IPS-18a (cell line): ENCODE measurements at regions not wholly inside any gene's neighbourhood (a gene's known extent, or its start where the extent isn't known, plus 50 kb on each side); places are given as distances from the start of the nearest gene placed in this dataset.
"Not testable (repeated sequence)": the region's sequence is repeated elsewhere in the genome, so short reads cannot be mapped to it uniquely, and the experiment has no call there.

ENCODE experiments used
- H3K27ac ChIP-seq: one replicate; pipeline ENCODE4 v1.5.1; 2013; ENCODE audit warnings: low read length
- H3K27me3 ChIP-seq: one replicate; pipeline ENCODE4 v1.6.1; 2013; ENCODE audit warnings: mild to moderate bottlenecking, low read length; ENCODE audit not compliant: control insufficient read depth, insufficient read depth
- H3K36me3 ChIP-seq: one replicate; pipeline ENCODE4 v1.6.1; 2013; ENCODE audit warnings: low read depth, low read length; ENCODE audit not compliant: control insufficient read depth
- H3K4me1 ChIP-seq: one replicate; pipeline ENCODE4 v1.6.1; 2013; ENCODE audit warnings: low read depth, low read length; ENCODE audit not compliant: control insufficient read depth
- H3K4me3 ChIP-seq: one replicate; pipeline ENCODE4 v1.5.1; 2013; ENCODE audit warnings: low read length
- H3K9ac ChIP-seq: one replicate; pipeline ENCODE4 v1.6.1; 2013; ENCODE audit warnings: mild to moderate bottlenecking, low read length, moderate library complexity
- H3K9me3 ChIP-seq: one replicate; pipeline ENCODE4 v1.6.1; 2013; ENCODE audit warnings: low read depth, low read length; ENCODE audit not compliant: control insufficient read depth

GRCh38 chr6:26720663-26721218 is 61.2 kb upstream of the ZNF322 start:
- H3K36me3 ChIP-seq, H3K27me3 ChIP-seq, H3K4me1 ChIP-seq: not testable (repeated sequence)

DNA sequence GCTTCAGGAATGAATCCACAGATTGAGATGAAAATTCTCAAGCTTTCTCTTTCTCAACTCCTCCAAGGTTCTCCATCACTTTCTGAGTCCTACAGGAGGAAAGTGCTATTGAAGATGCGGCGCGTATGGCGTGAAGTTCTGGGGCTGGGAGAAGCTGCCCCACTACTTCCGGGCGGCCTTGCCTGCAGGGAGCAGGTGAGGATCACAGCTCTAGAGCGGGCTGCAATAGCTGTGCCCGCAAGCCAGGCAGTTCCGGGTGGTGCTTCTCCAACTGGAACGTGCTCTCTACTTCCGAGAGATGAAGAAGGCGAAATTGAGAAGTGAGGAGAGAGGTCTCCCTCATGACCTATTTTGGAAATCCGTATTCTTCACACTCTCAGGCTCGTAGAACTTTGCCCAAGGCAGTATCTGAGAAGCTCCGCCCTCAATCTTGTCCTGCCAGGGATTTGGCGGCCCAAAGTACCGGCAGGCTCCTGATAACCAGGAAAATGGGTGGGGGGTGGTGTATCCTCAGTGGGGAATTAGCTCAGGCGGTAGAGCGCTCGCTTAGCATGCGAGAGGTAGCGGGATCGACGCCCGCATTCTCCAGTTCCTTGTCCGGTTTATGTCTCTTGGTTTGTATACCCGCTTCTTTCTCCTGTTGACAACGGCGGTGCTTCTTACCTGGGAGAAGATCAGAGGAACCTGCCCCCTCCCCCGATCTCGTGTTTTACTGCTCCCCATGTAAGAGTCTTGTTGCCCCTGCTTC is 70.6 kb upstream of the ZNF322 start:
- not testable (repeated sequence) for H3K36me3 ChIP-seq

More at GRCh38 chr6:26720663-26721218, 61.2 kb upstream of the ZNF322 start:
- H3K4me3 ChIP-seq, H3K9ac ChIP-seq, H3K27ac ChIP-seq, H3K9me3 ChIP-seq: not testable (repeated sequence)

DNA sequence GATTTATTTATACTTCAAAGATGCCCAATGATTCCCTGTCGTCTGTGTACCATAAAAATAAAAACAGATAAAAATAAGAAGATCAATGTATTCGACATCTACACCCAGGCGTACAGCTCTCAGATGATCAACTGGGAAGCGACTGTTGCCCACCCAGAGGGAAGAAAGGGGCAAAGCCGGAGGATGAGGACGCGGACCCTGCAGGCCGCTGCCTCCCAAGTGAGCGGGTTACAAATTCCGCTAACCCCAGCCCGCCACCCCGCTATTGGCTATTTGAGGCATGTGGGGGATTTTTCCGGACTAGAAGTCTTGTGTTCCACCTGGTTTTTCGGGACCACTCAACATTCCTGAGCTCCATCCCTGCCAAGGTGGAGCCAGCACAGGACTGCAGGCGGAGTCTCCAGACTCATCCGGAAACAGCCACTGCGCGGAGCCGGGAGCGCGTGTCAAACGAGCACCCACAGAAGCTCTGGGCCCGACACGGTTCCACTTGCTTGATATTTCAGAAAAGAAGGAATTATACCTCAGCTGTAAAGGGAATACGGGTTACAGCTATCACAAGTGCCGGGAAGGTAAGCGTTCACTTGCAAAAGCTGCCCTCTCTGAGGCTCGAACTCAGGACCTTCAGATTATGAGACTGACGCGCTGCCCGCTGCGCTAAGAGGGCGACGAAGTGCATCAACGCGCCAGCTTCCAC is 75.4 kb upstream of the ZNF322 start:
- H3K9me3 ChIP-seq, H3K27me3 ChIP-seq, H3K27ac ChIP-seq, H3K36me3 ChIP-seq, H3K4me1 ChIP-seq, H3K9ac ChIP-seq, H3K4me3 ChIP-seq: not testable (repeated sequence)

More for the DNA sequence above, 70.6 kb upstream of the ZNF322 start:
- H3K27ac ChIP-seq, H3K27me3 ChIP-seq, H3K4me1 ChIP-seq, H3K9me3 ChIP-seq, H3K4me3 ChIP-seq, H3K9ac ChIP-seq: not testable (repeated sequence)

DNA sequence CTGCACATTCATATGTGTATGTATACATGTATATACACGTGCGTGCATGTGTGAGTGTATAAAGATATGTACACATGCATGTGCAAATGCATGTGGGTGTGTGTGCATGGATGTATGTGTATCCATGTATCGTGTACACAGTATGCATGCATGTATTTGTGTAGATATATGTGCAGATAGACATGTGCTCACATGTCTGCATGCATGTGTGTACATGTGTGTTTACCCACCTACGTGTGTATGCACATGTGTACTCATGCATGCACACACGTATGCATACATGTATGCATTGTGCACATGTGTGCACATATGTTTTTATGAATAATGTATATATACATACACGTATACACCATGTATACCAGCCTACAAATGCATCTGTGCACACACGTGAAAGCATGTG is 80.3 kb upstream of the ZNF322 start:
- Histone ChIP-seq H3K9ac (no peak overlapping the region), H3K4me3 (no peak overlapping the region), H3K9me3 (no peaks in the 10 kb centered on the region), H3K36me3 (no peaks in the 10 kb centered on the region), H3K27me3 (peaks cover 15% of the 10 kb centered on the region), H3K27ac (no peak overlapping the region), H3K4me1 (no peaks in the 10 kb centered on the region)

DNA sequence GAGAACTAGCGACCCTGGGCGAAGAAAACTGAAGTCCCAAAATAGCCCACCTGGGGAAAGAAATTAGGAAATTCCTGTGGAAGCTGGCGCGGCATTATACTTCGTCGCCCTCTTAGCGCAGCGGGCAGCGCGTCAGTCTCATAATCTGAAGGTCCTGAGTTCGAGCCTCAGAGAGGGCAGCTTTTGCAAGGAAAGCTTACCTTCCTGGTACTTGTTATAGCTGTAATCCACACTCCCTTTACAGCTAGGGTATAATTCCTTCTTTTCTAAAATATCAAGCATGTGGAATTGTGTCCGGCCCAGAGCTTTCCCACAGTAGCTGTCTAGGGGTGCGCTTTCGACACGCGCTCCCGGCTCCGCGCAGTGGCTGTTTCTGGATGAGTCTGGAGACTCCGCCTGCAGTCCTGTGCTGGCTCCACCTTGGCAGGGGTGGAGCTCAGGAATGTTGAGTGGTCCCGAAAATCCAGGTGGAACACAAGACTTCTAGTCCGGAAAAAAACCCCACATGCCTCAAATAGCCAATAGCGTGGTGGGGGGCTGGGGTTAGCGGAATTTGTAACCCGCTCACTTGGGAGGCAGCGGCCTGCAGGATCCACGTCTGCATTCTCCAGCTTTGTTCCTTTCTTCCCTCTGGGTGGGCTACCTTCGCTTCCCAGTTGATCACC is 83.7 kb upstream of the ZNF322 start:
- Histone ChIP-seq H3K9me3 (no peaks in the 10 kb centered on the region), H3K27me3 (peaks cover 30% of the 10 kb centered on the region), H3K4me3 (peak overlapping the region; percentile 74), H3K27ac (no peak overlapping the region), H3K4me1 (no peaks in the 10 kb centered on the region), H3K9ac (peak overlapping the region; percentile 31), H3K36me3 (no peaks in the 10 kb centered on the region)

DNA sequence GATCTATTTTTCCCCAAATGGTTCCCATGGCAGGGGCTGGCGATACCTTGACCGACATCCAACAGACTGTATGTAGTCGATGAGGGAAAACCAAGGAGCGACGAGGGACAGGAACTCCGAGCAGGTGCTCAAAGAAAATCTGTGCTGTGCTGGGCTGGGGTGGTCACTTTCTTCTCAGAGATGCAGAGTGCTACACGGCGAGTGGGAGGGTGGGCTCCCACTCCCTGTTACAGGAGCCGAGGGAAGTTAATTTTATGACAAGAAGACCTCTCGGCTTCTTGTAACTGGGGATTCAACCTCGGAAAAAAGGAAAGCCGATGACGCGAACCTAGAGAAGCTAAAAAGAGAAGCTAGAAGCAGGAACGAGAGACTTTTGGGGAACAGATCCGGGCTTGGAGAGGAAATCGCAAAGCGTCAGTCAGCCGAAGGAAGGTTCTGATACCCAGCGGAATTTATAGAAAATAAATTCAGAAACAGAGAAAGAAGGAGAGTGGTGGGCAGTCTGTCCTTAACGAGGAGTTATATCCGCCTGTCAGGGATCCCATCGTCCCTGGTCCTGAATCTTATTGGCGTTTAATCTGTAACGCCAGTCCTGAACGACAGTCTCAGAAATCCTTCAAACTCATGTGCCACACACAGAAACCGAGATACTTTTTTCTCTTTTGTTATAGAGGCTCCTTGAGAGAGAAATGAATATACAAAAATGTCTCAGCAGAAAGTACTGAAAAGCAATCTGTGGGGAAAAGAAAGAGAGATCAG is 84.6 kb upstream of the ZNF322 start:
- Histone ChIP-seq H3K36me3 (no peaks in the 10 kb centered on the region), H3K4me3 (peak overlapping the region; percentile 74)

GRCh38 chr6:26744837-26745282 is 85.3 kb upstream of the ZNF322 start:
- H3K9ac ChIP-seq, H3K4me1 ChIP-seq, H3K27ac ChIP-seq, H3K9me3 ChIP-seq, H3K36me3 ChIP-seq: not testable (repeated sequence)
- Histone ChIP-seq H3K27me3 (peaks cover 30% of the 10 kb centered on the region), H3K4me3 (peak overlapping the region; percentile 74)

More for the DNA sequence above, 84.6 kb upstream of the ZNF322 start:
- Histone ChIP-seq H3K27ac (no peak overlapping the region), H3K27me3 (peaks cover 30% of the 10 kb centered on the region), H3K9me3 (no peaks in the 10 kb centered on the region), H3K9ac (peak overlapping the region; percentile 31), H3K4me1 (no peaks in the 10 kb centered on the region)

DNA sequence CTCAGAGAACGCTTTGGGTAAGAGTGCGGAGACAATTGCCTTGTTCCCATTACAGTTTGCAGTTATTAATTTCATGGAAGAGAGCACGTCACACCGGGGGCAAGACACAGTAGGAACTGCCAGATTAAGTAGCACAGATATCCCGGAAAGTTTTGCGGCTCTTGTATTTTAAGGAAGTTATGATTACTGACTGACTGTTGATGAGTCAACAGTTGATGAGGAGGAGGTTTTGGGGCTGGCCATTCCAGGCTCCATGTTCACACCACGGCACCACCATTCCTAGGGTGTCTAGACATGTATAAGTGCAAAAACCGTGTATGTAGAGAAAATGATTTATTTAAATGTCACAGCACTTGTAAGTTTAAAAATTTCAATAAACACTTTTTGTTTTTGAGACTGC is 86.4 kb upstream of the ZNF322 start:
- not testable (repeated sequence) for H3K4me3 ChIP-seq, H3K36me3 ChIP-seq, H3K27ac ChIP-seq, H3K9me3 ChIP-seq, H3K4me1 ChIP-seq, H3K9ac ChIP-seq
- H3K27me3 ChIP-seq: peaks cover 30% of the 10 kb centered on the region

- not testable (repeated sequence) for H3K27ac ChIP-seq, H3K9me3 ChIP-seq, H3K36me3 ChIP-seq, H3K9ac ChIP-seq, H3K4me3 ChIP-seq, H3K4me1 ChIP-seq
- peaks cover 21% of the 10 kb centered on the region for H3K27me3 ChIP-seq
Observed at GRCh38 chr6:26749126-26749758, 89.7 kb upstream of the ZNF322 start.

GRCh38 chr6:26749759-26750126 is 90.2 kb upstream of the ZNF322 start:
- H3K36me3 ChIP-seq, H3K9me3 ChIP-seq, H3K4me3 ChIP-seq, H3K27ac ChIP-seq, H3K4me1 ChIP-seq, H3K9ac ChIP-seq: not testable (repeated sequence)
- H3K27me3 ChIP-seq: peaks cover 16% of the 10 kb centered on the region

- Histone ChIP-seq H3K9me3 (no peaks in the 10 kb centered on the region), H3K4me3 (no peak overlapping the region), H3K27me3 (no peaks in the 10 kb centered on the region), H3K27ac (no peak overlapping the region), H3K4me1 (no peaks in the 10 kb centered on the region), H3K9ac (no peak overlapping the region), H3K36me3 (no peaks in the 10 kb centered on the region)
Observed at GRCh38 chr6:26754212-26754611, 94.7 kb upstream of the ZNF322 start.
